HG02798 (cell line): ENCODE measurements at regions not wholly inside any gene's neighbourhood (a gene's known extent, or its start where the extent isn't known, plus 50 kb on each side); places are given as distances from the start of the nearest gene placed in this dataset.

ENCODE experiments used
- ATAC-seq: cut with Tn5 transposase; IDR thresholded peaks from one replicate; pipeline ENCODE4 v1.9.1; 2021; ENCODE audit warnings: mild to moderate bottlenecking; ENCODE audit not compliant: unreplicated experiment, poor library complexity

GRCh38 chr9:3733039-3733408, 207.2 kb upstream of the RFX3 start:
- ATAC-seq = no peak

GRCh38 chr9:3732077-3733038, 206.6 kb upstream of the RFX3 start:
- peak; percentile 93 for ATAC-seq

GRCh38 chr9:3730511-3730922, 204.7 kb upstream of the RFX3 start:
- peak; percentile 30 for ATAC-seq

GRCh38 chr9:3721096-3721495, 195.3 kb upstream of the RFX3 start:
- ATAC-seq = no peak

- no peak for ATAC-seq
Measured at GRCh38 chr9:3719286-3719685, 193.5 kb upstream of the RFX3 start.

GRCh38 chr9:3716415-3716814, 190.6 kb upstream of the RFX3 start:
- no peak for ATAC-seq

- no peak for ATAC-seq
Measured at GRCh38 chr9:3708751-3709150, 182.9 kb upstream of the RFX3 start.

- ATAC-seq = no peak
Measured at GRCh38 chr9:3704890-3705289, 179.1 kb upstream of the RFX3 start.

- no peak for ATAC-seq
Measured at GRCh38 chr9:3700772-3701171, 175.0 kb upstream of the RFX3 start.

GRCh38 chr9:3699883-3700282, 174.1 kb upstream of the RFX3 start:
- ATAC-seq = no peak

GRCh38 chr9:3698531-3698930, 172.7 kb upstream of the RFX3 start:
- ATAC-seq = no peak

- no peak for ATAC-seq
Measured at GRCh38 chr9:3698076-3698475, 172.3 kb upstream of the RFX3 start.

GRCh38 chr9:3696368-3696767, 170.6 kb upstream of the RFX3 start:
- ATAC-seq = no peak

GRCh38 chr9:3692606-3693005, 166.8 kb upstream of the RFX3 start:
- no peak for ATAC-seq

GRCh38 chr9:3689555-3689954, 163.8 kb upstream of the RFX3 start:
- no peak for ATAC-seq

GRCh38 chr9:3687145-3687544, 161.3 kb upstream of the RFX3 start:
- no peak for ATAC-seq

GRCh38 chr9:3682186-3682585, 156.4 kb upstream of the RFX3 start:
- ATAC-seq = no peak

GRCh38 chr9:3677541-3677940, 151.7 kb upstream of the RFX3 start:
- ATAC-seq = no peak

GRCh38 chr9:3676766-3677165, 151.0 kb upstream of the RFX3 start:
- ATAC-seq = no peak

- ATAC-seq = no peak
Measured at GRCh38 chr9:3675946-3676345, 150.1 kb upstream of the RFX3 start.

GRCh38 chr9:3674561-3674960, 148.8 kb upstream of the RFX3 start:
- no peak for ATAC-seq

- ATAC-seq = no peak
Measured at GRCh38 chr9:3672399-3672798, 146.6 kb upstream of the RFX3 start.
